GM19023 (cell line): ENCODE measurements at regions not wholly inside any gene's neighbourhood (a gene's known extent, or its start where the extent isn't known, plus 50 kb on each side); places are given as distances from the start of the nearest gene placed in this dataset.
A peak's percentile ranks its signal among the peaks of the same experiment; 100 is the strongest.

Experiments
- ATAC-seq: cut with Tn5 transposase; IDR thresholded peaks from one replicate; pipeline ENCODE4 v1.9.1; 2021; ENCODE audit warnings: mild to moderate bottlenecking, moderate library complexity; ENCODE audit not compliant: unreplicated experiment

GRCh38 chr4:138927072-138927471 lies 88.5 kb upstream of the NOCT start:
- no peak for ATAC-seq

GRCh38 chr4:138925495-138925894 lies 90.1 kb upstream of the NOCT start:
- ATAC-seq: no peak

GRCh38 chr4:138919094-138919936 lies 96.3 kb upstream of the NOCT start:
- peak; percentile 84 for ATAC-seq

GRCh38 chr4:138918169-138918869 lies 97.3 kb upstream of the NOCT start:
- no peak for ATAC-seq

GRCh38 chr4:138916763-138917162 lies 98.8 kb upstream of the NOCT start:
- no peak for ATAC-seq

GRCh38 chr4:138915756-138916155 lies 99.8 kb upstream of the NOCT start:
- no peak for ATAC-seq

- no peak for ATAC-seq
Measured at GRCh38 chr4:138912704-138913340, 102.8 kb upstream of the NOCT start.

- no peak for ATAC-seq
Measured at GRCh38 chr4:138911909-138912703, 103.5 kb upstream of the NOCT start.

- ATAC-seq: no peak
Measured at GRCh38 chr4:138910914-138911336, 104.7 kb upstream of the NOCT start.

- ATAC-seq: no peak
Measured at GRCh38 chr4:138910195-138910913, 105.2 kb upstream of the NOCT start.

- ATAC-seq: no peak
Measured at GRCh38 chr4:138909587-138909986, 106.0 kb upstream of the NOCT start.

GRCh38 chr4:138908134-138908533 lies 107.4 kb upstream of the NOCT start:
- no peak for ATAC-seq

GRCh38 chr4:138907174-138907573 lies 108.4 kb upstream of the NOCT start:
- no peak for ATAC-seq

GRCh38 chr4:138904793-138905192 lies 110.8 kb upstream of the NOCT start:
- ATAC-seq: no peak

- ATAC-seq: no peak
Measured at GRCh38 chr4:138903185-138903584, 112.4 kb upstream of the NOCT start.

GRCh38 chr4:138902705-138903104 lies 112.9 kb upstream of the NOCT start:
- no peak for ATAC-seq

GRCh38 chr4:138901177-138901576 lies 114.4 kb upstream of the NOCT start:
- ATAC-seq: no peak

GRCh38 chr4:138899999-138900398 lies 115.6 kb upstream of the NOCT start:
- no peak for ATAC-seq

- no peak for ATAC-seq
Measured at GRCh38 chr4:138898282-138898681, 117.3 kb upstream of the NOCT start.

- no peak for ATAC-seq
Measured at GRCh38 chr4:138897811-138898226, 117.8 kb upstream of the NOCT start.
